Kidney epithelial cell (primary cell): ENCODE measurements at regions not wholly inside any gene's neighbourhood (a gene's known extent, or its start where the extent isn't known, plus 50 kb on each side); places are given as distances from the start of the nearest gene placed in this dataset.

Experiments
- DNase-seq: peaks from one replicate; pipeline ENCODE4 v3.0.0-alpha.2; 2010; ENCODE audit warnings: low read depth
- H3K27me3 ChIP-seq: 2 replicates; pipeline ENCODE4 v1.6.0; 2011; ENCODE audit warnings: low read length; ENCODE audit not compliant: control insufficient read depth, insufficient read depth
- H3K36me3 ChIP-seq: 2 replicates; pipeline ENCODE4 v1.5.1; 2011; ENCODE audit warnings: low read length; ENCODE audit not compliant: control insufficient read depth, insufficient read depth
- H3K4me3 ChIP-seq: 2 replicates; pipeline ENCODE4 v1.5.1; 2011; ENCODE audit warnings: low read depth, mild to moderate bottlenecking, control low read depth, low read length
- CTCF ChIP-seq: IDR thresholded peaks from 2 replicates; pipeline ENCODE4 v1.5.1; 2011; ENCODE audit warnings: mild to moderate bottlenecking, moderate library complexity, low read length, control low read depth, inconsistent platforms; ENCODE audit not compliant: insufficient read depth, poor library complexity, severe bottlenecking

GRCh38 chr16:25509456-25509855 is 182.3 kb upstream of the HS3ST4 start:
- no peak for DNase-seq
- Histone ChIP-seq H3K36me3 (no peaks in the 10 kb centered on the region), H3K4me3 (no peak overlapping the region), H3K27me3 (no peaks in the 10 kb centered on the region)
- TF ChIP-seq CTCF = no peak

GRCh38 chr16:25501530-25502255 is 190.1 kb upstream of the HS3ST4 start:
- no peaks in the 10 kb centered on the region for H3K27me3 ChIP-seq
- no peak overlapping the region for H3K4me3 ChIP-seq
- TF ChIP-seq CTCF = no peak
- H3K36me3 ChIP-seq = no peaks in the 10 kb centered on the region
- DNase-seq = no peak

- no peak for DNase-seq
- H3K27me3 ChIP-seq = no peaks in the 10 kb centered on the region
- no peak for TF ChIP-seq CTCF
- H3K4me3 ChIP-seq = no peak overlapping the region
- no peaks in the 10 kb centered on the region for H3K36me3 ChIP-seq
Observed at GRCh38 chr16:25494292-25494691, 197.5 kb upstream of the HS3ST4 start.

- no peaks in the 10 kb centered on the region for H3K27me3 ChIP-seq
- peak; percentile 16 for DNase-seq
- TF ChIP-seq CTCF = no peak
- H3K4me3 ChIP-seq = no peak overlapping the region
- H3K36me3 ChIP-seq = no peaks in the 10 kb centered on the region
Observed at GRCh38 chr16:25493136-25493811, 198.5 kb upstream of the HS3ST4 start.

- Histone ChIP-seq H3K36me3 (no peaks in the 10 kb centered on the region), H3K27me3 (no peaks in the 10 kb centered on the region), H3K4me3 (no peak overlapping the region)
- no peak for DNase-seq
- no peak for TF ChIP-seq CTCF
Observed at GRCh38 chr16:25488435-25488834, 203.3 kb upstream of the HS3ST4 start.

- TF ChIP-seq CTCF = no peak
- Histone ChIP-seq H3K27me3 (no peaks in the 10 kb centered on the region), H3K4me3 (no peak overlapping the region), H3K36me3 (no peaks in the 10 kb centered on the region)
- DNase-seq = no peak
Observed at GRCh38 chr16:25487888-25488287, 203.9 kb upstream of the HS3ST4 start.
